HUES6 (cell line): ENCODE measurements at regions not wholly inside any gene's neighbourhood (a gene's known extent, or its start where the extent isn't known, plus 50 kb on each side); places are given as distances from the start of the nearest gene placed in this dataset.

ENCODE experiments used
- H3K27ac ChIP-seq: 2 replicates; pipeline ENCODE4 v1.7.0; 2013; ENCODE audit warnings: low read depth, mild to moderate bottlenecking, low read length, inconsistent platforms
- H3K27me3 ChIP-seq: 2 replicates; pipeline ENCODE4 v1.6.1; 2013; ENCODE audit warnings: low read length; ENCODE audit not compliant: control insufficient read depth, insufficient read depth
- H3K36me3 ChIP-seq: 2 replicates; pipeline ENCODE4 v1.6.1; 2013; ENCODE audit warnings: low read length; ENCODE audit not compliant: control insufficient read depth, insufficient read depth
- H3K4me1 ChIP-seq: 2 replicates; pipeline ENCODE4 v1.6.1; 2013; ENCODE audit warnings: low read length; ENCODE audit not compliant: control insufficient read depth, insufficient read depth
- H3K4me3 ChIP-seq: 2 replicates; pipeline ENCODE4 v1.5.1; 2013; ENCODE audit warnings: low read depth, low read length
- H3K9ac ChIP-seq: one replicate; pipeline ENCODE4 v1.6.1; 2013; ENCODE audit warnings: mild to moderate bottlenecking, low read length
- H3K9me3 ChIP-seq: 2 replicates; pipeline ENCODE4 v1.6.1; 2013; ENCODE audit warnings: low read depth, low read length; ENCODE audit not compliant: control insufficient read depth, insufficient read depth

- Histone ChIP-seq H3K9ac (no peak overlapping the region), H3K27ac (no peak overlapping the region), H3K4me1 (no peaks in the 10 kb centered on the region; the same call in 1 of the 2 replicates), H3K4me3 (no peak overlapping the region), H3K9me3 (no peaks in the 10 kb centered on the region; the same call in 1 of the 2 replicates), H3K36me3 (no peaks in the 10 kb centered on the region), H3K27me3 (no peaks in the 10 kb centered on the region; the same call in 1 of the 2 replicates)
Measured at GRCh38 chr16:80120899-80121521, 419.8 kb upstream of the DYNLRB2 start.

- Histone ChIP-seq H3K27ac (no peak overlapping the region), H3K9me3 (no peaks in the 10 kb centered on the region; the same call in 1 of the 2 replicates), H3K36me3 (no peaks in the 10 kb centered on the region), H3K27me3 (no peaks in the 10 kb centered on the region; the same call in 1 of the 2 replicates), H3K4me1 (no peaks in the 10 kb centered on the region; the same call in 1 of the 2 replicates), H3K4me3 (no peak overlapping the region), H3K9ac (no peak overlapping the region)
Measured at GRCh38 chr16:80117556-80118130, 423.1 kb upstream of the DYNLRB2 start.

GRCh38 chr16:80116711-80117110 lies 424.1 kb upstream of the DYNLRB2 start:
- Histone ChIP-seq H3K27me3 (no peaks in the 10 kb centered on the region; the same call in 1 of the 2 replicates), H3K9me3 (no peaks in the 10 kb centered on the region; the same call in 1 of the 2 replicates), H3K27ac (no peak overlapping the region), H3K4me1 (no peaks in the 10 kb centered on the region; the same call in 1 of the 2 replicates), H3K9ac (no peak overlapping the region), H3K36me3 (no peaks in the 10 kb centered on the region), H3K4me3 (no peak overlapping the region)

DNA sequence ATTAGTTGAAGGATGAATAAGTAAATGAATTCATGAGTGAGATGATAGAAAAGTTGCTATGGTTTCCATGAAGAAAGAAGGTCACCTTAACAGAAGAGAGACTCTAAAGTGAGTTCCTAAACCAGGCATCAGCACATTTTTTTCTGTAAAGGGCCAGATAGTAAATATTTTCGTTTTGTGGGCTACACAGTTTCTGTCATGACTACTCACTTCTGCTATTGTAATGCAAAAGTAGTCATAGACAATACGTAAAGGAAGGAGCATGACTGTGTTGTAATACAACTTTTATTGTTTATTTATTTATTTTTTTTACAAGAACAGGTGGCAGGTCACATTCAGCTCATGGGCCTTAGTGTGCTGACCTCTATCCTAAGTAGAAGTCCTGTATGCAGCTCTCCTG lies 426.1 kb upstream of the DYNLRB2 start:
- Histone ChIP-seq H3K27me3 (no peaks in the 10 kb centered on the region; the same call in 1 of the 2 replicates), H3K9me3 (no peaks in the 10 kb centered on the region; the same call in 1 of the 2 replicates), H3K4me3 (no peak overlapping the region), H3K4me1 (no peaks in the 10 kb centered on the region), H3K27ac (no peak overlapping the region), H3K9ac (no peak overlapping the region), H3K36me3 (no peaks in the 10 kb centered on the region)

- Histone ChIP-seq H3K9me3 (no peaks in the 10 kb centered on the region; the same call in 1 of the 2 replicates), H3K27ac (no peak overlapping the region), H3K4me3 (no peak overlapping the region), H3K36me3 (no peaks in the 10 kb centered on the region), H3K27me3 (no peaks in the 10 kb centered on the region; the same call in 1 of the 2 replicates), H3K9ac (no peak overlapping the region), H3K4me1 (no peaks in the 10 kb centered on the region)
Measured at GRCh38 chr16:80113873-80114574, 426.8 kb upstream of the DYNLRB2 start.

DNA sequence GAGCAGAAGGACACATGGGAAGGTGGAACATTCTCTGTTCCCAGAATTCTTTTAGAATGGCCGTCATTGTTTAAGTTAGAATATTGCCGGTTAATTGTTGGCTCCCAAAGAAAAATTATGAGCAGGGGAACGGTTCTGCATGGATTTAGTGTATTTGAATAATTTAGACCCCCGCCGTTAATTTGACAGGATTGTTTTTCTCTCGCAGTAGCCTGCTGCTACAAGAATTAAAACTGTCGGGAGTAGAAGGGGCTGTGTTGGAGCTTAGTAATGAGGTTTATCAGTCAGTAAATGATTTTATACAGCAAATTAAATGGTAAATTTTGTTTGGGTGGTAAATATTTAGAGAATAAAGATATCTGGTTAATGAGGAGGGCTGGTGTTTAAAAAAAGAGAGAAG lies 431.2 kb upstream of the DYNLRB2 start:
- Histone ChIP-seq H3K4me3 (no peak overlapping the region), H3K9ac (no peak overlapping the region), H3K27me3 (no peaks in the 10 kb centered on the region), H3K9me3 (no peaks in the 10 kb centered on the region), H3K27ac (no peak overlapping the region), H3K36me3 (no peaks in the 10 kb centered on the region), H3K4me1 (peaks cover under 1% of the 10 kb centered on the region; the same call in 1 of the 2 replicates)

- H3K4me1 ChIP-seq = peaks cover 5% of the 10 kb centered on the region; the same call in 1 of the 2 replicates
- H3K9ac ChIP-seq = no peak overlapping the region
Measured at GRCh38 chr16:80107900-80108299, 432.9 kb upstream of the DYNLRB2 start.

GRCh38 chr16:80105751-80106150 lies 435.0 kb upstream of the DYNLRB2 start:
- Histone ChIP-seq H3K9me3 (no peaks in the 10 kb centered on the region), H3K4me1 (peaks cover 5% of the 10 kb centered on the region; the same call in 1 of the 2 replicates), H3K4me3 (no peak overlapping the region)

More at GRCh38 chr16:80107900-80108299, 432.9 kb upstream of the DYNLRB2 start:
- Histone ChIP-seq H3K27ac (no peak overlapping the region), H3K4me3 (no peak overlapping the region), H3K9me3 (no peaks in the 10 kb centered on the region), H3K27me3 (no peaks in the 10 kb centered on the region), H3K36me3 (no peaks in the 10 kb centered on the region)

GRCh38 chr16:80105160-80105559 lies 435.6 kb upstream of the DYNLRB2 start:
- no peaks in the 10 kb centered on the region for H3K36me3 ChIP-seq
- H3K27ac ChIP-seq = no peak overlapping the region
- H3K9ac ChIP-seq = no peak overlapping the region
- H3K4me1 ChIP-seq = peaks cover 5% of the 10 kb centered on the region; the same call in 1 of the 2 replicates
- H3K4me3 ChIP-seq = no peak overlapping the region
- no peaks in the 10 kb centered on the region for H3K27me3 ChIP-seq
- no peaks in the 10 kb centered on the region for H3K9me3 ChIP-seq

More at GRCh38 chr16:80105751-80106150, 435.0 kb upstream of the DYNLRB2 start:
- Histone ChIP-seq H3K27ac (no peak overlapping the region), H3K27me3 (no peaks in the 10 kb centered on the region), H3K36me3 (no peaks in the 10 kb centered on the region), H3K9ac (no peak overlapping the region)

DNA sequence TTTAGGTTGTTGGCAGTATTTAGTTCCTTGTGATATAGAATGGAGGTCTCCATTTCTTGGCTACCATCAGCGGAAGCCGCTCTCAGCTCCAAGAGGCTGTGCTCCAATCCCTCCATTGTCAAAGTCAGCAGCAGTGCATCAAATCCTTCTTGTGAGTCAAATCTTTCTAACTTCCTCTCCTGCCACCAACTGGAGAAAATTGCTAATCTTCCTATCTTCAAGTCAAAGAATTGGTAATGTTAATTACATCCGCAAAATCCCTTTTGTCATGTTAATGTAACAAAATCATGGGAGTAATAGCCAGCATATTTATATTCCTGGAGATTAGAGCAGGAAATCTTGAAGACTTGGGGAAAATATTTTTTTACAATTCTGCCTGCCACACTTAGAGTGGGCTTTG lies 436.4 kb upstream of the DYNLRB2 start:
- Histone ChIP-seq H3K36me3 (no peaks in the 10 kb centered on the region), H3K27ac (no peak overlapping the region), H3K27me3 (no peaks in the 10 kb centered on the region), H3K4me1 (peaks cover 5% of the 10 kb centered on the region; the same call in 1 of the 2 replicates), H3K9me3 (no peaks in the 10 kb centered on the region), H3K9ac (no peak overlapping the region), H3K4me3 (no peak overlapping the region)

DNA sequence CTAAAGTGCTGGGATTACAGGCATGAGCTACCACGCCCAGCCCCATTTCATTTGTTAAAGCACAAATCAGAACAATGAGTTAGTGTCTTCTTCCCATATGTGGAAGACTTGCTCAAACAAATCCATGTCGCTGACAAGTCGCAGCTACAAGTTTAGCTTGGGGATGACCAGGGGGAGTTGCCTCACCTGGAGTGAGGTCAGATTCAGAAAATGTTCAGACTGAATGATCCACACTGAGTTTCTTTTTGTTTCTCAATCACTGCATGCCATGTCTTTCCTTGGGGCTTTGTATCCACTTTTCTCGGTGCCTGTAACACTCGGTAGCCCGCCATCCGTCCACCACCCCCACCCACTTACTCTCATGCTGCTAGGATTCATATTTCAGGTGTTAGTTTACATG lies 437.3 kb upstream of the DYNLRB2 start:
- Histone ChIP-seq H3K27me3 (no peaks in the 10 kb centered on the region), H3K4me1 (peaks cover 5% of the 10 kb centered on the region; the same call in 1 of the 2 replicates), H3K9ac (no peak overlapping the region), H3K27ac (no peak overlapping the region), H3K36me3 (no peaks in the 10 kb centered on the region), H3K4me3 (no peak overlapping the region), H3K9me3 (no peaks in the 10 kb centered on the region)
